ENCODE measurements at regions not wholly inside any gene's neighbourhood (a gene's known extent, or its start where the extent isn't known, plus 50 kb on each side); places are given as distances from the start of the nearest gene placed in this dataset.

DNA sequence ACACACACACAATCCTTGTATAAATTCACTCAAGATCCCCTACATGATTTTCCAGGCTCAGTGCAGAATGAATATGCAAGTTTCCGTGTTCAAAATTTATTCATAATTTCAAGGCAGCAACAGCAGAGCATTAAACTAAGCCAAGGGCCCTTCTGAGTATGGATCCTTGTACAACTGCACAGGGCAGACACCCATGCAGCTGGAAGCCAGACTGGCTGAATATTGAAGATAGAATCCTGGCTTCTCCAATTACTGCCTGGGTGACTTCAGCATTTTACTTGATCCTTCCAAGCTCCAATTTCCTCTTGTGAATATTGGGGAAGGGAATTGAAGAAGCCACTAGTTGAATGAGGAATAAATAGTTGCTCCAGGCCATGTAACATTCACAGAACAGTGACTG is 267.9 kb upstream of the REG3G start:
- no peak for TF ChIP-seq POLR2A (IDR thresholded peaks at IDR 0.05; ENCODE audit: low read length)
- TF ChIP-seq GATA1 (IDR thresholded peaks at IDR 0.05; ENCODE audit: low read depth, low read length) = no peak
